ENCODE measurements at regions not wholly inside any gene's neighbourhood (a gene's known extent, or its start where the extent isn't known, plus 50 kb on each side); places are given as distances from the start of the nearest gene placed in this dataset.

GRCh38 chr12:126108247-126108646, 1043.0 kb downstream of the AACS start:
- Histone ChIP-seq H3K4me3 (ENCODE audit: low read depth, low read length) (no peak overlapping the region), H3K9ac (ENCODE audit: low read depth, low read length) (no peak overlapping the region), H3K4me1 (ENCODE audit: control insufficient read depth, insufficient read depth, low read length) (no peaks in the 10 kb centered on the region), H3K27me3 (ENCODE audit: control insufficient read depth, insufficient read depth, low read length) (no peaks in the 10 kb centered on the region), H3K36me3 (ENCODE audit: control insufficient read depth, insufficient read depth, low read length) (no peaks in the 10 kb centered on the region), H3K9me3 (ENCODE audit: control insufficient read depth, insufficient read depth, low read length) (no peaks in the 10 kb centered on the region)

GRCh38 chr12:126112141-126112540, 1046.9 kb downstream of the AACS start:
- Histone ChIP-seq H3K4me1 (ENCODE audit: control insufficient read depth, insufficient read depth, low read length) (no peaks in the 10 kb centered on the region), H3K9ac (ENCODE audit: low read depth, low read length) (no peak overlapping the region), H3K9me3 (ENCODE audit: control insufficient read depth, insufficient read depth, low read length) (no peaks in the 10 kb centered on the region), H3K27me3 (ENCODE audit: control insufficient read depth, insufficient read depth, low read length) (no peaks in the 10 kb centered on the region), H3K4me3 (ENCODE audit: low read depth, low read length) (no peak overlapping the region), H3K36me3 (ENCODE audit: control insufficient read depth, insufficient read depth, low read length) (no peaks in the 10 kb centered on the region)

GRCh38 chr12:126112849-126113248, 1047.6 kb downstream of the AACS start:
- H3K27me3 ChIP-seq (ENCODE audit: control insufficient read depth, insufficient read depth, low read length): no peaks in the 10 kb centered on the region
- H3K4me1 ChIP-seq (ENCODE audit: control insufficient read depth, insufficient read depth, low read length): no peaks in the 10 kb centered on the region
- H3K9ac ChIP-seq (ENCODE audit: low read depth, low read length): no peak overlapping the region
- no peaks in the 10 kb centered on the region for H3K9me3 ChIP-seq (ENCODE audit: control insufficient read depth, insufficient read depth, low read length)
- no peak overlapping the region for H3K4me3 ChIP-seq (ENCODE audit: low read depth, low read length)
- H3K36me3 ChIP-seq (ENCODE audit: control insufficient read depth, insufficient read depth, low read length): no peaks in the 10 kb centered on the region

GRCh38 chr12:126114441-126114840, 1049.2 kb downstream of the AACS start:
- H3K4me1 ChIP-seq (ENCODE audit: control insufficient read depth, insufficient read depth, low read length): no peaks in the 10 kb centered on the region
- H3K4me3 ChIP-seq (ENCODE audit: low read depth, low read length): no peak overlapping the region
- H3K9ac ChIP-seq (ENCODE audit: low read depth, low read length): no peak overlapping the region
- H3K9me3 ChIP-seq (ENCODE audit: control insufficient read depth, insufficient read depth, low read length): no peaks in the 10 kb centered on the region
- no peaks in the 10 kb centered on the region for H3K36me3 ChIP-seq (ENCODE audit: control insufficient read depth, insufficient read depth, low read length)
- H3K27me3 ChIP-seq (ENCODE audit: control insufficient read depth, insufficient read depth, low read length): no peaks in the 10 kb centered on the region

- H3K4me1 ChIP-seq (ENCODE audit: control insufficient read depth, insufficient read depth, low read length): no peaks in the 10 kb centered on the region
- H3K9me3 ChIP-seq (ENCODE audit: control insufficient read depth, insufficient read depth, low read length): no peaks in the 10 kb centered on the region
- H3K9ac ChIP-seq (ENCODE audit: low read depth, low read length): no peak overlapping the region
- no peaks in the 10 kb centered on the region for H3K27me3 ChIP-seq (ENCODE audit: control insufficient read depth, insufficient read depth, low read length)
- no peaks in the 10 kb centered on the region for H3K36me3 ChIP-seq (ENCODE audit: control insufficient read depth, insufficient read depth, low read length)
- H3K4me3 ChIP-seq (ENCODE audit: low read depth, low read length): no peak overlapping the region
Measured at GRCh38 chr12:126117502-126117901, 1052.3 kb downstream of the AACS start.

- Histone ChIP-seq H3K36me3 (ENCODE audit: control insufficient read depth, insufficient read depth, low read length) (no peaks in the 10 kb centered on the region), H3K9me3 (ENCODE audit: control insufficient read depth, insufficient read depth, low read length) (peaks cover 6% of the 10 kb centered on the region)
Measured at GRCh38 chr12:126139355-126139754, 1074.1 kb downstream of the AACS start.

GRCh38 chr12:126144603-126145002, 1079.4 kb downstream of the AACS start:
- no peak overlapping the region for H3K4me3 ChIP-seq (ENCODE audit: low read depth, low read length)
- no peaks in the 10 kb centered on the region for H3K27me3 ChIP-seq (ENCODE audit: control insufficient read depth, insufficient read depth, low read length)
- no peaks in the 10 kb centered on the region for H3K36me3 ChIP-seq (ENCODE audit: control insufficient read depth, insufficient read depth, low read length)
- H3K9me3 ChIP-seq (ENCODE audit: control insufficient read depth, insufficient read depth, low read length): no peaks in the 10 kb centered on the region
- H3K4me1 ChIP-seq (ENCODE audit: control insufficient read depth, insufficient read depth, low read length): no peaks in the 10 kb centered on the region
- H3K9ac ChIP-seq (ENCODE audit: low read depth, low read length): no peak overlapping the region

More at GRCh38 chr12:126139355-126139754, 1074.1 kb downstream of the AACS start:
- H3K4me3 ChIP-seq (ENCODE audit: low read depth, low read length): no peak overlapping the region
- no peaks in the 10 kb centered on the region for H3K27me3 ChIP-seq (ENCODE audit: control insufficient read depth, insufficient read depth, low read length)
- no peak overlapping the region for H3K9ac ChIP-seq (ENCODE audit: low read depth, low read length)
- no peaks in the 10 kb centered on the region for H3K4me1 ChIP-seq (ENCODE audit: control insufficient read depth, insufficient read depth, low read length)

GRCh38 chr12:126147321-126147720, 1082.1 kb downstream of the AACS start:
- Histone ChIP-seq H3K27me3 (ENCODE audit: control insufficient read depth, insufficient read depth, low read length) (no peaks in the 10 kb centered on the region), H3K4me1 (ENCODE audit: control insufficient read depth, insufficient read depth, low read length) (no peaks in the 10 kb centered on the region), H3K9ac (ENCODE audit: low read depth, low read length) (no peak overlapping the region), H3K9me3 (ENCODE audit: control insufficient read depth, insufficient read depth, low read length) (no peaks in the 10 kb centered on the region), H3K36me3 (ENCODE audit: control insufficient read depth, insufficient read depth, low read length) (no peaks in the 10 kb centered on the region), H3K4me3 (ENCODE audit: low read depth, low read length) (no peak overlapping the region)

GRCh38 chr12:126156806-126157574, 1091.8 kb downstream of the AACS start:
- H3K36me3 ChIP-seq (ENCODE audit: control insufficient read depth, insufficient read depth, low read length): no peaks in the 10 kb centered on the region
- H3K4me1 ChIP-seq (ENCODE audit: control insufficient read depth, insufficient read depth, low read length): peaks cover 2% of the 10 kb centered on the region
- no peaks in the 10 kb centered on the region for H3K9me3 ChIP-seq (ENCODE audit: control insufficient read depth, insufficient read depth, low read length)
- no peaks in the 10 kb centered on the region for H3K27me3 ChIP-seq (ENCODE audit: control insufficient read depth, insufficient read depth, low read length)
- no peak overlapping the region for H3K9ac ChIP-seq (ENCODE audit: low read depth, low read length)
- H3K4me3 ChIP-seq (ENCODE audit: low read depth, low read length): no peak overlapping the region

GRCh38 chr12:126157575-126157966, 1092.3 kb downstream of the AACS start:
- Histone ChIP-seq H3K36me3 (ENCODE audit: control insufficient read depth, insufficient read depth, low read length) (no peaks in the 10 kb centered on the region), H3K9ac (ENCODE audit: low read depth, low read length) (no peak overlapping the region), H3K4me1 (ENCODE audit: control insufficient read depth, insufficient read depth, low read length) (peaks cover 2% of the 10 kb centered on the region), H3K27me3 (ENCODE audit: control insufficient read depth, insufficient read depth, low read length) (no peaks in the 10 kb centered on the region), H3K9me3 (ENCODE audit: control insufficient read depth, insufficient read depth, low read length) (no peaks in the 10 kb centered on the region), H3K4me3 (ENCODE audit: low read depth, low read length) (no peak overlapping the region)

GRCh38 chr12:126159139-126159538, 1093.9 kb downstream of the AACS start:
- Histone ChIP-seq H3K4me1 (ENCODE audit: control insufficient read depth, insufficient read depth, low read length) (peaks cover 2% of the 10 kb centered on the region), H3K36me3 (ENCODE audit: control insufficient read depth, insufficient read depth, low read length) (no peaks in the 10 kb centered on the region), H3K27me3 (ENCODE audit: control insufficient read depth, insufficient read depth, low read length) (no peaks in the 10 kb centered on the region)

GRCh38 chr12:126160912-126161311, 1095.7 kb downstream of the AACS start:
- Histone ChIP-seq H3K4me1 (ENCODE audit: control insufficient read depth, insufficient read depth, low read length) (peaks cover 2% of the 10 kb centered on the region), H3K4me3 (ENCODE audit: low read depth, low read length) (no peak overlapping the region), H3K36me3 (ENCODE audit: control insufficient read depth, insufficient read depth, low read length) (no peaks in the 10 kb centered on the region), H3K9me3 (ENCODE audit: control insufficient read depth, insufficient read depth, low read length) (no peaks in the 10 kb centered on the region), H3K9ac (ENCODE audit: low read depth, low read length) (no peak overlapping the region), H3K27me3 (ENCODE audit: control insufficient read depth, insufficient read depth, low read length) (no peaks in the 10 kb centered on the region)

More at GRCh38 chr12:126159139-126159538, 1093.9 kb downstream of the AACS start:
- no peak overlapping the region for H3K9ac ChIP-seq (ENCODE audit: low read depth, low read length)
- no peaks in the 10 kb centered on the region for H3K9me3 ChIP-seq (ENCODE audit: control insufficient read depth, insufficient read depth, low read length)
- no peak overlapping the region for H3K4me3 ChIP-seq (ENCODE audit: low read depth, low read length)
